ENCODE measurements at regions not wholly inside any gene's neighbourhood (a gene's known extent, or its start where the extent isn't known, plus 50 kb on each side); places are given as distances from the start of the nearest gene placed in this dataset.

- H3K4me1 ChIP-seq (ENCODE audit: insufficient read depth, low read length), result no peaks in the 10 kb centered on the region
- H3K9ac ChIP-seq (ENCODE audit: low read length), result no peak overlapping the region
- no peak overlapping the region for H3K4me3 ChIP-seq (ENCODE audit: low read depth in 1 of 2, low read length in 2 of 2)
Observed at GRCh38 chr1:87938631-87939030, 610.0 kb downstream of the LMO4 start.

GRCh38 chr1:87939444-87939843 is 610.8 kb downstream of the LMO4 start:
- Histone ChIP-seq H3K4me3 (ENCODE audit: low read depth in 1 of 2, low read length in 2 of 2) (no peak overlapping the region), H3K9ac (ENCODE audit: low read length) (no peak overlapping the region), H3K36me3 (ENCODE audit: insufficient read depth, low read length) (no peaks in the 10 kb centered on the region), H3K27me3 (ENCODE audit: control insufficient read depth in 1 of 2, insufficient read depth in 2 of 2, low read length in 2 of 2) (no peaks in the 10 kb centered on the region), H3K9me3 (ENCODE audit: low read length) (no peaks in the 10 kb centered on the region), H3K4me1 (ENCODE audit: insufficient read depth, low read length) (no peaks in the 10 kb centered on the region), H3K27ac (ENCODE audit: low read depth, low read length) (no peak overlapping the region)

More at GRCh38 chr1:87938631-87939030, 610.0 kb downstream of the LMO4 start:
- Histone ChIP-seq H3K27ac (ENCODE audit: low read depth, low read length) (no peak overlapping the region), H3K36me3 (ENCODE audit: insufficient read depth, low read length) (no peaks in the 10 kb centered on the region), H3K27me3 (ENCODE audit: control insufficient read depth in 1 of 2, insufficient read depth in 2 of 2, low read length in 2 of 2) (no peaks in the 10 kb centered on the region), H3K9me3 (ENCODE audit: low read length) (no peaks in the 10 kb centered on the region)

GRCh38 chr1:87940421-87940820 is 611.7 kb downstream of the LMO4 start:
- no peak overlapping the region for H3K9ac ChIP-seq (ENCODE audit: low read length)
- H3K4me3 ChIP-seq (ENCODE audit: low read depth in 1 of 2, low read length in 2 of 2), result no peak overlapping the region
- no peaks in the 10 kb centered on the region for H3K27me3 ChIP-seq (ENCODE audit: control insufficient read depth in 1 of 2, insufficient read depth in 2 of 2, low read length in 2 of 2)
- H3K36me3 ChIP-seq (ENCODE audit: insufficient read depth, low read length), result no peaks in the 10 kb centered on the region
- H3K27ac ChIP-seq (ENCODE audit: low read depth, low read length), result no peak overlapping the region
- H3K9me3 ChIP-seq (ENCODE audit: low read length), result no peaks in the 10 kb centered on the region
- H3K4me1 ChIP-seq (ENCODE audit: insufficient read depth, low read length), result no peaks in the 10 kb centered on the region

GRCh38 chr1:87941337-87941946 is 612.8 kb downstream of the LMO4 start:
- no peak overlapping the region for H3K27ac ChIP-seq (ENCODE audit: low read depth, low read length)

GRCh38 chr1:87942165-87942564 is 613.5 kb downstream of the LMO4 start:
- Histone ChIP-seq H3K27ac (ENCODE audit: low read depth, low read length) (no peak overlapping the region), H3K4me3 (ENCODE audit: low read depth in 1 of 2, low read length in 2 of 2) (no peak overlapping the region), H3K9ac (ENCODE audit: low read length) (no peak overlapping the region), H3K27me3 (ENCODE audit: control insufficient read depth in 1 of 2, insufficient read depth in 2 of 2, low read length in 2 of 2) (no peaks in the 10 kb centered on the region), H3K36me3 (ENCODE audit: insufficient read depth, low read length) (no peaks in the 10 kb centered on the region), H3K9me3 (ENCODE audit: low read length) (no peaks in the 10 kb centered on the region), H3K4me1 (ENCODE audit: insufficient read depth, low read length) (no peaks in the 10 kb centered on the region)

More at GRCh38 chr1:87941337-87941946, 612.8 kb downstream of the LMO4 start:
- H3K4me1 ChIP-seq (ENCODE audit: insufficient read depth, low read length), result no peaks in the 10 kb centered on the region
- no peaks in the 10 kb centered on the region for H3K27me3 ChIP-seq (ENCODE audit: control insufficient read depth in 1 of 2, insufficient read depth in 2 of 2, low read length in 2 of 2)
- no peak overlapping the region for H3K9ac ChIP-seq (ENCODE audit: low read length)
- no peaks in the 10 kb centered on the region for H3K36me3 ChIP-seq (ENCODE audit: insufficient read depth, low read length)
- no peaks in the 10 kb centered on the region for H3K9me3 ChIP-seq (ENCODE audit: low read length)
- H3K4me3 ChIP-seq (ENCODE audit: low read depth in 1 of 2, low read length in 2 of 2), result no peak overlapping the region

- Histone ChIP-seq H3K9ac (ENCODE audit: low read length) (no peak overlapping the region), H3K4me3 (ENCODE audit: low read depth in 1 of 2, low read length in 2 of 2) (no peak overlapping the region), H3K27me3 (ENCODE audit: control insufficient read depth in 1 of 2, insufficient read depth in 2 of 2, low read length in 2 of 2) (no peaks in the 10 kb centered on the region), H3K4me1 (ENCODE audit: insufficient read depth, low read length) (peaks cover 15% of the 10 kb centered on the region), H3K36me3 (ENCODE audit: insufficient read depth, low read length) (no peaks in the 10 kb centered on the region), H3K27ac (ENCODE audit: low read depth, low read length) (no peak overlapping the region), H3K9me3 (ENCODE audit: low read length) (no peaks in the 10 kb centered on the region)
Observed at GRCh38 chr1:87949711-87950110, 621.0 kb downstream of the LMO4 start.

DNA sequence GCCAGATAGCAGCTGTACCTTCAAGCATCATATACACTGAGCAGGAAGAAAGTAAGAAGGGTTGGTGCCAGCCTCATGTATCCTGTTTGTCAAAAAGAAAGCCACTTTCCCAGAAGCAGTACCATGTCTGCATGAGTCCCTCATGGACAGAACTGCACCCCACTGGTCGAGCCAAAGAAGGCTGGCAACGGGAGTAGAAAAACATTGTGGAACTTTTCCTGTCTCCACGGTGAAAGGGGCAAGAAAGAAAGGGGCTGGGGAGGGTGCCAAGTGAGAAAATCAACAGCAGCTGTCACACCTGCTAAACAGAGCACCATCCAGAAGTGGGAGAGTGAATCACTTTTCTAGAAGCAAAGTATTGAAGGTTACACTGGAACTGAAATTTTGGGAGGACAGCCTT is 621.7 kb downstream of the LMO4 start:
- H3K9ac ChIP-seq (ENCODE audit: low read length), result no peak overlapping the region
- no peaks in the 10 kb centered on the region for H3K27me3 ChIP-seq (ENCODE audit: control insufficient read depth in 1 of 2, insufficient read depth in 2 of 2, low read length in 2 of 2)
- peaks cover 15% of the 10 kb centered on the region for H3K4me1 ChIP-seq (ENCODE audit: insufficient read depth, low read length)
- no peaks in the 10 kb centered on the region for H3K36me3 ChIP-seq (ENCODE audit: insufficient read depth, low read length)
- H3K27ac ChIP-seq (ENCODE audit: low read depth, low read length), result no peak overlapping the region
- H3K4me3 ChIP-seq (ENCODE audit: low read depth in 1 of 2, low read length in 2 of 2), result no peak overlapping the region
- no peaks in the 10 kb centered on the region for H3K9me3 ChIP-seq (ENCODE audit: low read length)

DNA sequence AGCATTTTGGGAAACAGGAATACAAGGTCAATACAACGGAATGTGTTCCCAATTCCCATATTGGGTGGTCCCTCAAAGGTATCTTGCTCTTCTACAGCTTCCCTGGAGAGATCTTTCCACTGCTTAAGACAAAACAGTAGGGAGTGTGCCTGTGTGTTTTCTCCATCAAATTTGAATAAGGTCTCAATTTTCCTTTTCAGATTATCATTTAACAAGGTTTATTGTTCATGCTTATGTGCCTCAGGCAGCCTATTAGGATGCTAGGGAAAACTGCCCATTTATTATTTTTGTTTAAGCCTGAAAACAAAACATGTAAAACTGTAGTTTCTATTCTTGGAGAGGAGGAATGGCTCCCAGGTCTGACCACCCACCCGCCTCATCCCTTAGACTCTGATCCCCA is 622.7 kb downstream of the LMO4 start:
- no peaks in the 10 kb centered on the region for H3K27me3 ChIP-seq (ENCODE audit: control insufficient read depth in 1 of 2, insufficient read depth in 2 of 2, low read length in 2 of 2)
- H3K4me1 ChIP-seq (ENCODE audit: insufficient read depth, low read length), result peaks cover 15% of the 10 kb centered on the region
- no peak overlapping the region for H3K27ac ChIP-seq (ENCODE audit: low read depth, low read length)
- H3K9ac ChIP-seq (ENCODE audit: low read length), result no peak overlapping the region
- no peak overlapping the region for H3K4me3 ChIP-seq (ENCODE audit: low read depth in 1 of 2, low read length in 2 of 2)
- H3K36me3 ChIP-seq (ENCODE audit: insufficient read depth, low read length), result no peaks in the 10 kb centered on the region
- no peaks in the 10 kb centered on the region for H3K9me3 ChIP-seq (ENCODE audit: low read length)

DNA sequence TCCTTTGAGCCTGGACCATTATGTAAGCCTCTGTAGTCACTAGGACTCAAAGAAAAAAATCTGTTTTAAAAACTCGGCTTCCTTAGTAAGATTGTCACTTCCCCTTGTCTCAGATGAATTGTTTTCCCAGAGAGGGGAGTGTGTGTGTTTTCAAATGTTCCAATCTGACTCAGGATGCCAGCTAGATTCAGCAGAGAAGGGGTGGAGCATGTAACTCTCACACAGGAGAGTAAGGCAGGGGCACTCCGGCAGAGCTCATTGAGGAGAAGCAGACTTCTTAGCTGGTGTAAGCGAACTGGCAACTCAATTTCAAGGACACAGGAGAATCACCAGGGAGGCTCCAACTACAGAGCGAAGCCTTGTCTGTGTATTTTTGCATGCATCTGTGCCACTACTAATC is 623.2 kb downstream of the LMO4 start:
- Histone ChIP-seq H3K9ac (ENCODE audit: low read length) (no peak overlapping the region), H3K4me1 (ENCODE audit: insufficient read depth, low read length) (peaks cover 15% of the 10 kb centered on the region), H3K27ac (ENCODE audit: low read depth, low read length) (no peak overlapping the region), H3K36me3 (ENCODE audit: insufficient read depth, low read length) (no peaks in the 10 kb centered on the region), H3K9me3 (ENCODE audit: low read length) (no peaks in the 10 kb centered on the region), H3K4me3 (ENCODE audit: low read depth in 1 of 2, low read length in 2 of 2) (no peak overlapping the region), H3K27me3 (ENCODE audit: control insufficient read depth in 1 of 2, insufficient read depth in 2 of 2, low read length in 2 of 2) (no peaks in the 10 kb centered on the region)

DNA sequence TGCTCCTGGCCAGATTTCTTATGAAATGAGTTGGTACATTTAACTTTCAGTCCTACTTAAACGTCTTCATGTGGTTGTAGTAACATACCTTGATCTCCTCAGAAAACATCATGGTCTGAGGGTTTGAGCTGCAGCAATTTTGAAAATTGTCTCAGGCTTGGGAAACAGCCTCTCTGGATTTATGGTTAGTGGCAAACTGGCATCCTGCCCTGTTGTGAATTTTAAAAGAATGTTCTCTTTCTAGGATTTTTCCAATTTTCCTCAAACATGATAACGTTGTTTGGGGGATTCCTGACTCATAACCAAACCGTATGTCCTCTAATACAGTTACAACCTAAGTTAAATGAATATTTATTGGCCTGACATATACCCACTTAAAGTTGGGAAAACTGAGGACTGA is 624.4 kb downstream of the LMO4 start:
- Histone ChIP-seq H3K27me3 (ENCODE audit: control insufficient read depth in 1 of 2, insufficient read depth in 2 of 2, low read length in 2 of 2) (no peaks in the 10 kb centered on the region), H3K36me3 (ENCODE audit: insufficient read depth, low read length) (no peaks in the 10 kb centered on the region), H3K9ac (ENCODE audit: low read length) (no peak overlapping the region), H3K4me1 (ENCODE audit: insufficient read depth, low read length) (peaks cover 15% of the 10 kb centered on the region), H3K27ac (ENCODE audit: low read depth, low read length) (no peak overlapping the region), H3K9me3 (ENCODE audit: low read length) (no peaks in the 10 kb centered on the region), H3K4me3 (ENCODE audit: low read depth in 1 of 2, low read length in 2 of 2) (no peak overlapping the region)

GRCh38 chr1:87953732-87954344 is 625.2 kb downstream of the LMO4 start:
- H3K9me3 ChIP-seq (ENCODE audit: low read length), result no peaks in the 10 kb centered on the region
- H3K4me3 ChIP-seq (ENCODE audit: low read depth in 1 of 2, low read length in 2 of 2), result no peak overlapping the region
- no peak overlapping the region for H3K27ac ChIP-seq (ENCODE audit: low read depth, low read length)
- H3K4me1 ChIP-seq (ENCODE audit: insufficient read depth, low read length), result peaks cover 15% of the 10 kb centered on the region
- no peaks in the 10 kb centered on the region for H3K27me3 ChIP-seq (ENCODE audit: control insufficient read depth in 1 of 2, insufficient read depth in 2 of 2, low read length in 2 of 2)
- H3K9ac ChIP-seq (ENCODE audit: low read length), result no peak overlapping the region
- H3K36me3 ChIP-seq (ENCODE audit: insufficient read depth, low read length), result no peaks in the 10 kb centered on the region

DNA sequence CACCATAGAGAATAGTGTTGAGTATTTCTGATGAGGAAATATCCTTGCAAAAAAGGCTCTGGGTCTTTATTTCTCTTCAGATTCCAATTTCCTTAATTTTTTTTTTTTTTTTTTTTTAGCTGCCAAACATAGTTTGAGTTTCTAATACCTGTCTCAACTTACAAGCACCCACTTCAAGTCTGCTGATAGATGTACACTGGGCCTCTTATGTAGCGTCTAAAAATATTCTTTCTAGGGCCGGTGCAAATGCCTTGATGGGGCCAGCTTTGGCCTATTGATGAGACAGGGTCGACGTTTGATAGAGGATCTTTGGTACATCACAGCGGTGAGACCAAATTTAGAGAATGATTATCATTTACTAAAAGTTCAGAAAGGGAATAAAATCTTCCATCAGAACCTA is 626.4 kb downstream of the LMO4 start:
- Histone ChIP-seq H3K9ac (ENCODE audit: low read length) (no peak overlapping the region), H3K4me3 (ENCODE audit: low read depth in 1 of 2, low read length in 2 of 2) (no peak overlapping the region), H3K27me3 (ENCODE audit: control insufficient read depth in 1 of 2, insufficient read depth in 2 of 2, low read length in 2 of 2) (no peaks in the 10 kb centered on the region), H3K9me3 (ENCODE audit: low read length) (no peaks in the 10 kb centered on the region), H3K4me1 (ENCODE audit: insufficient read depth, low read length) (peaks cover 15% of the 10 kb centered on the region), H3K27ac (ENCODE audit: low read depth, low read length) (no peak overlapping the region), H3K36me3 (ENCODE audit: insufficient read depth, low read length) (no peaks in the 10 kb centered on the region)

Measured in muscle layer of colon (tissue), 2 donors.